B cell (primary cell): ENCODE measurements at regions not wholly inside any gene's neighbourhood (a gene's known extent, or its start where the extent isn't known, plus 50 kb on each side); places are given as distances from the start of the nearest gene placed in this dataset.

Experiments used
- ATAC-seq: fragments of 200-7000 bp; cut with Tn5 transposase; one replicate; pipeline ENCODE4 v1.10.0; 2021; ENCODE audit warnings: low read depth, mild to moderate bottlenecking, moderate number of reproducible peaks, moderate library complexity
- CTCF ChIA-PET: fragments of 350-600 bp; sonication (Branson Sonifier 250); formaldehyde crosslinking; loops from one replicate; lab custom pipeline; 2021; ENCODE audit warnings: antibody characterized with exemption, inconsistent platforms; lab: Charles Lee
- POLR2A ChIA-PET: fragments of 350-600 bp; sonication (Branson Sonifier 250); formaldehyde crosslinking; loops from one replicate; lab custom pipeline; 2021; ENCODE audit warnings: antibody characterized with exemption; lab: Charles Lee
- DNase-seq: peaks from one replicate; pipeline ENCODE4 v3.0.0; 2013
- H2AFZ ChIP-seq: 2 replicates; pipeline ENCODE4 v1.6.1; 2012; ENCODE audit warnings: mild to moderate bottlenecking, low read depth, low read length; ENCODE audit not compliant: insufficient read depth, poor library complexity, severe bottlenecking
- H3K27ac ChIP-seq, 2 donors: 1 replicate in 1 of 2; 2 replicates in 1 of 2; pipeline ENCODE4 v1.5.1; 2012 to 2013; ENCODE audit warnings: low read length in 2 of 2, mild to moderate bottlenecking in 2 of 2, moderate library complexity in 1 of 2
- H3K27me3 ChIP-seq, 4 experiments: fragments of 200-600 bp in 1 of 4; sonication (generic) in 1 of 4; replicated peaks in 1 of 4; 1 replicate in 2 of 4; 2 replicates in 2 of 4; pipeline versions ENCODE4 v1.6.1 to v1.7.0; 2013 to 2016; ENCODE audit warnings: low read length in 3 of 4, mild to moderate bottlenecking in 2 of 4, mixed read lengths in 1 of 4, moderate library complexity in 1 of 4; ENCODE audit not compliant: insufficient read depth in 4 of 4, control insufficient read depth in 3 of 4; ENCODE audit errors: control extremely low read depth in 1 of 4
- H3K36me3 ChIP-seq, 2 experiments: replicated peaks in 1 of 2; 1 replicate in 1 of 2; 2 replicates in 1 of 2; pipeline versions ENCODE4 v1.6.1 to v1.7.1; 2013; ENCODE audit warnings: low read length in 1 of 2; ENCODE audit not compliant: insufficient read depth in 2 of 2, control insufficient read depth in 1 of 2; ENCODE audit errors: control extremely low read depth in 1 of 2, extremely low read depth in 1 of 2
- H3K4me1 ChIP-seq, 2 donors: fragments of 200-600 bp in 1 of 2; sonication (generic) in 1 of 2; 1 replicate in 1 of 2; 2 replicates in 1 of 2; pipeline versions ENCODE4 v1.5.1 to v1.6.1; 2013 to 2017; ENCODE audit warnings: low read length in 2 of 2; ENCODE audit not compliant: control insufficient read depth in 2 of 2, insufficient read depth in 2 of 2
- H3K4me2 ChIP-seq: replicated peaks from 2 replicates; pipeline ENCODE3; 2012; ENCODE audit warnings: mild to moderate bottlenecking, low read depth, low read length; ENCODE audit not compliant: poor library complexity, severe bottlenecking
- H3K4me3 ChIP-seq, 5 experiments: fragments of 200-600 bp in 1 of 5; sonication (generic) in 1 of 5; 1 replicate in 3 of 5; 2 replicates in 2 of 5; pipeline versions ENCODE4 v1.5.1 to v1.7.0; 2011 to 2016; ENCODE audit warnings: low read length in 4 of 5, mild to moderate bottlenecking in 4 of 5, low read depth in 2 of 5, control low read depth in 1 of 5, moderate library complexity in 1 of 5; ENCODE audit not compliant: insufficient read depth in 1 of 5; ENCODE audit errors: control extremely low read depth in 1 of 5, extremely low read depth in 1 of 5
- H3K79me2 ChIP-seq: fragments of 200-600 bp; sonication (generic); one replicate; pipeline ENCODE4 v1.6.0; 2016; ENCODE audit warnings: low read length; ENCODE audit not compliant: control insufficient read depth, insufficient read depth
- H3K9ac ChIP-seq: fragments of 200-600 bp; sonication (generic); 2 replicates; pipeline ENCODE4 v1.6.1; 2017; ENCODE audit warnings: mild to moderate bottlenecking, low read length, moderate library complexity
- H3K9me3 ChIP-seq, 3 donors: one replicate each; pipeline versions ENCODE4 v1.6.1 to v1.7.1; 2013; ENCODE audit warnings: low read length in 2 of 3; ENCODE audit not compliant: control insufficient read depth in 2 of 3, insufficient read depth in 1 of 3; ENCODE audit errors: control extremely low read depth in 1 of 3
- H4K20me1 ChIP-seq: 2 replicates; pipeline ENCODE4 v1.6.0; 2012; ENCODE audit warnings: mild to moderate bottlenecking, low read length; ENCODE audit not compliant: insufficient read depth, control insufficient read depth, poor library complexity, severe bottlenecking
- H3K27ac Mint-ChIP-seq: one replicate; pipeline ENCODE4 v1.8.0; 2021; ENCODE audit warnings: mixed read lengths
- H3K27me3 Mint-ChIP-seq: one replicate; pipeline ENCODE4 v1.8.0; 2021; ENCODE audit warnings: mixed read lengths
- H3K4me1 Mint-ChIP-seq: one replicate; pipeline ENCODE4 v1.8.0; 2021; ENCODE audit warnings: mixed read lengths
- H3K4me3 Mint-ChIP-seq: one replicate; pipeline ENCODE4 v1.8.0; 2021; ENCODE audit warnings: mixed read lengths
- H3K9me3 Mint-ChIP-seq: one replicate; pipeline ENCODE4 v1.8.0; 2022; ENCODE audit warnings: mixed read lengths; ENCODE audit not compliant: insufficient read depth
- CTCF ChIP-seq: fragments of 200-600 bp; IDR thresholded peaks from one replicate; pipeline ENCODE4 v1.8.0; 2022; ENCODE audit warnings: antibody characterized with exemption, mild to moderate bottlenecking
- EZH2 ChIP-seq: IDR thresholded peaks from 2 replicates; pipeline ENCODE4 v1.6.1; 2012; ENCODE audit warnings: borderline replicate concordance, low read depth, mild to moderate bottlenecking, moderate library complexity, low read length; ENCODE audit not compliant: insufficient read depth, poor library complexity, severe bottlenecking
- WGBS: methylation state at CpG from one replicate; pipeline ENCODE4 v1.1.5; 2013; ENCODE audit warnings: missing lambda C conversion rate; ENCODE audit not compliant: insufficient coverage; 5-methylcytosine and 5-hydroxymethylcytosine counted together
- intact Hi-C: fragments of 100-400 bp; cut with micrococcal nuclease; formaldehyde crosslinking; loops from one replicate; pipeline ENCODE4 v1.10.0; 2022

GRCh38 chrX:25941087-25941486, 197.1 kb upstream of the MAGEB18 start:
- Mint-ChIP-seq H3K27me3 (no peaks in the 10 kb centered on the region), H3K4me3 (no peak overlapping the region), H3K9me3 (no peaks in the 10 kb centered on the region), H3K4me1 (no peaks in the 10 kb centered on the region), H3K27ac (no peak overlapping the region)
- POLR2A ChIA-PET, result no interaction called here
- TF ChIP-seq CTCF, result no peak
- TF ChIP-seq EZH2, result no peak
- ATAC-seq (no peak), DNase-seq (no peak)
- Histone ChIP-seq H3K9me3 (no peaks in the 10 kb centered on the region), H2AFZ (no peak overlapping the region), H3K4me1 (no peaks in the 10 kb centered on the region), H3K4me3 (no peak overlapping the region), H3K9ac (no peak overlapping the region), H3K4me2 (no peak overlapping the region), H3K79me2 (no peaks in the 10 kb centered on the region), H3K27ac (no peak overlapping the region), H3K27me3 (no peaks in the 10 kb centered on the region), H4K20me1 (no peaks in the 10 kb centered on the region), H3K36me3 (no peaks in the 10 kb centered on the region)
- no CpG with 5 or more reads among the region's 2 CpGs for WGBS
- intact Hi-C loops, result no loop called here
- CTCF ChIA-PET, result no interaction called here

- intact Hi-C loops, result no loop called here
Observed at GRCh38 chrX:25941559-25942250, 196.4 kb upstream of the MAGEB18 start.

More at GRCh38 chrX:25941559-25942250, 196.4 kb upstream of the MAGEB18 start:
- H3K27ac ChIP-seq, result no peak overlapping the region
- H3K4me1 ChIP-seq, result no peaks in the 10 kb centered on the region
- H3K4me3 ChIP-seq, result no peak overlapping the region
- no peak overlapping the region for H3K4me2 ChIP-seq
- H4K20me1 ChIP-seq, result no peaks in the 10 kb centered on the region
- DNase-seq (no peak), ATAC-seq (no peak)
- no peaks in the 10 kb centered on the region for H3K79me2 ChIP-seq
- no peaks in the 10 kb centered on the region for H3K9me3 ChIP-seq
- H3K4me1 Mint-ChIP-seq, result no peaks in the 10 kb centered on the region
- no peak overlapping the region for H3K4me3 Mint-ChIP-seq
- no peak overlapping the region for H2AFZ ChIP-seq
- H3K36me3 ChIP-seq, result no peaks in the 10 kb centered on the region
- 100% methylated on average over 1 of the region's 4 CpGs for whole genome bisulfite sequencing
- H3K27ac Mint-ChIP-seq, result no peak overlapping the region
- ChIA-PET CTCF (no interaction called here), POLR2A (no interaction called here)
- no peaks in the 10 kb centered on the region for H3K27me3 Mint-ChIP-seq
- H3K9ac ChIP-seq, result no peak overlapping the region
- H3K9me3 Mint-ChIP-seq, result no peaks in the 10 kb centered on the region
- TF ChIP-seq EZH2 (no peak), CTCF (no peak)
- H3K27me3 ChIP-seq, result no peaks in the 10 kb centered on the region
